HG03575 (cell line): ENCODE measurements at regions not wholly inside any gene's neighbourhood (a gene's known extent, or its start where the extent isn't known, plus 50 kb on each side); places are given as distances from the start of the nearest gene placed in this dataset.
"Not testable (repeated sequence)": the region's sequence is repeated elsewhere in the genome, so short reads cannot be mapped to it uniquely, and the experiment has no call there.

ENCODE experiments used
- ATAC-seq: cut with Tn5 transposase; IDR thresholded peaks from one replicate; pipeline ENCODE4 v1.9.1; 2021; ENCODE audit not compliant: unreplicated experiment, insufficient number of reproducible peaks, low FRiP score; ENCODE audit errors: extremely low read depth

DNA sequence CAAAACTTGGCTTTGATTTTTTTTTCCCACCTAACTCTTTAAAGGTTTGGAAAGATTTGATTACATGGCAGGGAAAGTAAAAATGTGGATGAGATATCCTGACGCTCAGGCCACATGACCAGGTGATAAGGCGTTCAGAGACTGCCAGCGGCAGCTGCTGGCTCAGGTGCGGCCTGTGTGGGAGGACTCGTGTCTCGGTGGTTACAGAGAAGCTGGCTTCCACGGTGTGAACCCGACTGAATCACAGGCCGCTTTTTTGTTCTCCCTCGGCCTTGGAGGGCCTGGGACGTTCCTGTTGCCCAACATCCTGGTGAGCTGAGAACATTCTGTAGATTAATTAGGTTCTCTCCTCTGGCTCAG lies 124.2 kb upstream of the ZNF516 start:
- ATAC-seq, result no peak

DNA sequence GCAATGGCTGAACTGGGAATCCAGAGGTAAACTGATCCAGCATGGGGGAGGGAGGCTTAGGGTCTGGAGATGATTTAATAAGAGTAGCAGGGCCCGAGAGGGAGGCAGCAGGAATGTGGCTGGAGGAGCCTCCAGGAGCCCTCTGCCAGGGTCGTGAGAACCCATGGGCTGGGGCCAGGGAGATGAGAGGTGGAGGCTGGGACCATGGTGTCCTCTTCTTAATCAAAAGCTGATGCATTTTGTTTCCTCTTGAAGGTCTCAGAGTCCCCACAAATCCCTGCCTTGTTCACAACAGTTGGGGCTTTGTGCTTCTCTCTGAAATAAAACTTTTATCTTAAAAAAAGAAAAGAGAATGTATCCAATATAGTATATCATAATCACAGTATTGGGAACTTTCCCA lies 123.7 kb upstream of the ZNF516 start:
- no peak for ATAC-seq

DNA sequence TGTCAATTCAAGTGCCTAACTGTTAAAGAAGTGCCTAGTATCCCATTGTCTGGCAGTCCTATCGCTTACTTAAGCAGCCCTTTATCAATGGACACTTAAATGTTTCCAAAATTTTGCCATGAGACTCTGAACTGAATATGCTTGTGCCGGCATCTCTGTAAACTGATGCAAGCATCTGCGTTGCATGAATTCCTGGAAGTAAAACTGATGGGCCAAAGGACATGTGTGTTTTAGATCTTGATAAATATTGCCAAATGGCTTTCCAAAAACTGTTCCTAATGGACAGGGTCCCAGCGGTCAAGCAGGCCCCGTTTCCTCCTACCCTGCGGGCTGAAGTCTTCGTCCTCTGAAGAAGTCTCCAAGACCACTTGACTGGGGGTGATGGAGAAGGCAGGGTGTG lies 121.3 kb upstream of the ZNF516 start:
- no peak for ATAC-seq

DNA sequence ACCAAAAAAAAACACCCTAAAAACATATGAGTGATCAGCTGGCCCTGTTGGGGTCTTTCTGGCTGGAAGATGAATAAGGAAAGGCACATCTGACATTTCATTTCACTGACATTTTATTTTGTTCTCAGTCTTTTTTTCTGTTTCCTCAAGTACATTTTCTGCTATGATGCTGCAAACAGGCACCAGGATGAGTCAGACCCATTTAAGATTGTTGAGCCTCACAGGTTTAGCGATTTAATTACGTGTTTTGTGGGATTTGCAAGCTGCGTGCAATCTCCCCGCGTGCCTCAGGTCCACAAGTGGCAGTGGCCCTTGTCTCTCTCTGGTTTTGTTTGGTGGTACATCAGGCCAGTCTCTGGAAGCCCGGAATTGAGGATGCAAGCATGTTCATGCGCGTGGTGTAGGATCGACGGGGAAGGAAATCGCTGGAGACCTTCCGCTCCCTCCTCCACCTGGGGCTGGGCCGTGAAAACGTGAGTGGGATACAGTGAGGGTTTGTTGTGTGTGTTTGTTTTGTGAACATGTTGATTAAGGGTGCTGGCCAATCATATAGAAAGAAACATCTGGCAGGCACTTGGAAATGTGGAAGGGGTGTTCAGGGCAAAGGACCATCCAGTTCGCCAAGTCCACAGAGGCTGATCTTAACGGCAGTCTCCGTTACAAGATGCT lies 120.2 kb upstream of the ZNF516 start:
- no peak for ATAC-seq

DNA sequence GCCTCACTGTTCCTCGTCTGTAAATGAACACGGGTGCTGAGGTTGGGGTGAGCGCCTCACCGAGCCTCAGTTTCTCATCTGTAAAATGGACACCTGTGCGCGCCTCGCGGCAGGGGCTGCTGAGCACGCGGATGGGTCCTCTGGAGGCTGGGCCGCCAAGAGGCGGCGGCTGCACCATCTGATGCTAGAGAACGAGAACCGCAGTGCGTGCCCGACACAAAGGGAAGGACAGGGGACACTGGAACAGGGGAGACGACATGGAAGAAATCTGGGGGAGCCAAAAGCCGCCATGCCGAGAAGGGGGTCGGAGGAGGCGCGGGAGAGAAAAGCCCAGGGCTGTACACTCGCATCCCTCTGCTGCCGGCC lies 118.7 kb upstream of the ZNF516 start:
- no peak for ATAC-seq

DNA sequence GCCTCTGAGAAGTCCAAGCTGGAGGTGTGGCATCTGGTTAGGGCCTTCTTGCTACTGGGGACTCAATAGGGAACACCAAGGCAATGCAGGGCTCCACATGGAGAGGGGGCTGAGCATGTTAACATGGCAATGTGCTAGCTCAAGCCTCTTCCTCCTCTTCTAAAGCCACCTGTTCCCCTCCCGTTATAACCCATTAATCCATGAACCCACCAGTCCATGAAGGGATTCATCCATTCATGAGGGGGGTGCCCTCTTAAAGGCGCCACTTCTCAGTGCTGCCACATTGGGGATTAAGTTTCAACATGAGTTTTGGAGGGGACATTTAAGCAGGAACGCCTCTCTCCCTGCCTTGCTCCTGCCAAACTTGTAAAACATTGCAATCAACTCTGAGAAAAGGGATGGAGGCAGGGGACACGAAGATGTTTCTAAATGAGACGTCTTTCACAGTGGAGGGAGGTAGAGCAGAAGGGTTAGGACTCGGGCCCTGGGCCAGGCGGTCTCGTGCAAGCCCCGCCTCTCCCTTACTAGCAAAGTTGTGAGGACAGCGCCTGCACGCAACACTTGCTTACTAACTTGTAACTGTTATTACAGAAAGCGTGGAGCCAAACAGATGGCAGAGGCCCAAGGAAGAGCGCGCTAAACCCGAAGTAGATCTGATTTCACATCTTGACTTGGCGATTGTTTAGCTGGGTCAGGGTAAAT lies 118.2 kb upstream of the ZNF516 start:
- ATAC-seq, result no peak

DNA sequence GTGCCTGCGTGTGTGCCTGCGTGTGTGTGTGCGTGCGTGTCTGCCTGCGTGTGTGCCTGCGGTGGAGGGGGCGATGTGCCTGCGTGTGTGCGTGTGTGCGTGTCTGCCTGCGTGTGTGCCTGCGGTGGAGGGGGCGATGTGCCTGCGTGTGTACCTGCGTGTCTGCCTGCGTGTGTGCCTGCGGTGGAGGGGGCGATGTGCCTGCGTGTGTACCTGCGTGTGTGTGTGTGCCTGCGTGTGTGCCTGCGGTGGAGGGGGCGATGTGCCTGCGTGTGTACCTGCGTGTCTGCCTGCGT lies 116.7 kb upstream of the ZNF516 start:
- not testable (repeated sequence) for ATAC-seq

DNA sequence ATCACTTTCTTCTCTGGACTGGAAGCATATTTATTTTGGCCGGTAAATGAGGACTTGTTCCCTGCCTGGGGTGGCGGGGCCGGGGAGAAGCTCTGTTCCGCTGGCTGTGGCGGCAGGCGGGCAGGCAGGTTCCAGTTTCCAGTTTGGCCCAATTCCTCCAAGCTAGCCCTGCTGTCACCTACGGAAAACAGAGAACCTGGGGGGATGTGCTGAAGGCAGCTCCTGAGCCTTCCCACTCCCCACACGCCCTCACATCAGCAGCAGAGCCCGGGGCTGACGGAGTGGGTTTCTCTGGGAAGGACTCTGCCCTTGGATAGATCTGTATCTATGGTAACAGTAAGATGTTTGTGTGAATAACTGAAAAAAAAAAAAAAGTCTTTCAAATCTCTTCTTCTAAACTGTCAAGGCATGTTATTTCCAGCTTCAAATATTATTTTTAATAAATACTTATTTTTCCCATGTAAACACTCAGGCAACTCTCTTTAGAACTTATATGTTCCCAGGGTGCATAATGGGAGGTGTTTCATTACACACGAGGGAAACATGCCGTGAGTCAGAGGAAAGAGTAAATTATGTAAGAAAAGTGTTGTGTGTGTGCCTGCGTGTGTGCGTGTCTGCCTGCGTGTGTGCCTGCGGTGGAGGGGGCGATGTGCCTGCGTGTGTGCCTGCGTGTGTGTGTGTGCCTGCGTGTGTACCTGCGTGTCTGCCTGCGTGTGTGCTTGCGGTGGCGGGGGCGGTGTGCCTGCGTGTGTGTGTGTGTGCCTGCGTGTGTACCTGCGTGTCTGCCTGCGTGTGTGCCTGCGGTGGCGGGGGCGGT lies 116.1 kb upstream of the ZNF516 start:
- no peak for ATAC-seq

DNA sequence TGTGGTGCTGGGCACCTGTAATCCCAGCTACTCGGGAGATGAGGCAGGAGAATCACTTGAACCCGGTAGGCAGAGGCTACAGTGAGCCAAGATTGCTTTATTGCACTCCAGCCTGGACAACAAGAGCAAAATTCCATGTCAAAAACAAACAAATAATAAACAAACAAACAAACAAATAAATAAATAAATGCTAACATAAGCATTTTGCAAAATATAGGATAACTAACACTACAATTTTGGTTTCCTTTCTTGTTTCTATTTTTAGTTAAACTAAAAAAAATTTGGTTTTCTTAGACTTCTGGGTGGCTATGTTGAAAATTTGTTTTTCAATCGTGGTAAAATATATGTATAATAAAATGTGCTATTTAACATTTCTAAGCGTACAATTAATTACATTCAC lies 115.0 kb upstream of the ZNF516 start:
- ATAC-seq, result no peak

DNA sequence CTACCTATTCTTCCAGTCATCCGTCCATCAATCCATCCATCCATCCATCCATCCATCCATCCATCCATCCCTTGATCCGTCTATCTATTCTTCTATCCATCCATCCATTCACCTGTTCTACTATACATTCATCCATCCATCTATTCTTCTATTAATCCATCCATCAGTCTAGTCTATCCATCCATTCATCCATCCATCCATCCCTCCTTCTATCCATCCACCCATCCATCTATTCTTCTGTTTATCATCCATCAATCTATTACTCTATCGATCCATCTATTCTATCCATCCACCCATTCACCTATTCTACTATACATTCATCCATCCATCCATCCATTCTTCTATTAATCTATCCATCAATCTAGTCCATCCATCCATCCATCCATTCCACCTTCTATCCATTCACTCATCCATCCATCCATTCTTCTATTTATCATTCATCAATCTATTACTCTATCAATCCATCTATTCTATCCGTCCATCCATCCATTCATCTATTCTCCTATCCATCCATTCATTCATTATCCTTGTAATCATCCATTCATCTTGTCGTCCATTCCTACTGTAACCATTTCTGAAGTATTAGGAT lies 110.4 kb upstream of the ZNF516 start:
- no peak for ATAC-seq

DNA sequence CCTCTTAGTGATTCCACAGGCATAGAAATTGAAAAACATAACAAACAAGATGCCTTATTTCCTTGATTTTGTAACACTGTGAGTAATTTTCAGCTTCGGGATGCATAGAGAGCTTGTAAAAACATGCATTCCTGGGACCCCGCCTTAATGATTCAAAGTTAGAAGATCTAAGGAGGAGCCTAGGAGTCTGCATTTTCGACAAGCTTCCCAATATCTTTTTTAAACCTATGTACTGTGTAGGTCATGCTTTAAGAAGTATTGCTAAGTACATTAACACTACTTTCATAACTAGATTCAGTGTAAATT lies 109.8 kb upstream of the ZNF516 start:
- no peak for ATAC-seq

DNA sequence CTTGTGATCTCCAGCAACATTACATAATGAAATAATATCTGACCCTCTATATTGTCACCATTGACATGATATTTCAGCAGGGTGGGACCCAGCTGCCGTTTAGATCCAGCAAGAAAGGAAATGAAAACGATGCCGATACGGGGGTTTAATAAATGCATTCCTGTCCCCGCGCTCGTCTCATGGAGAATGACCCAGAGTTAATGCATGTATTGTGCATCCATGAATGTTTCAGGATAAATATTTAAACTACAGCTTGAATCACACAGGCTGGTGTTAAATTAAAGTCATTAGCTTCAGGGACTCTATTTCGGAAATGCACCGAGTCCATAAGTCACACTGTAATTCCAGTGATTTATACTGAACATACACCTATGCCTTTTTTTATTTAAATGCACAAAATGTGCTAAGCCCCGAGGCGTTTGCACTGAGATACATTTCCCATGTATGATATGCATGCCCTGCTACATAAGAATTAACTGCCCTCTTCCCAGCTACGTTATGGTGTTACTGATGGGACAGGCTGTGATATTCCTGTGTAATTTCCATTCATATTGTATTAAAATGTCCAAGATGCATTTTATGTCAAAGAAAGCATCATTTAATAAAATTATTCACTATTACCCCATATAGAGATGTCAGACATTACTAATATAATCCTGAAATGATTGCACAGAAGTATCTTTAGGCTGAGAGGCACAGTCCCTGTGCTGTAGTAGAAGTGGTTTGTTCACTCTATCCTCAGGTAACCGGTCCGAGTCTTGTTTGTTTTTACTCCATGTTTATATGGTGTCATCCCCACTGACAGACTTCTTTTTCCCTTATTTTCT lies 109.3 kb upstream of the ZNF516 start:
- ATAC-seq, result no peak

DNA sequence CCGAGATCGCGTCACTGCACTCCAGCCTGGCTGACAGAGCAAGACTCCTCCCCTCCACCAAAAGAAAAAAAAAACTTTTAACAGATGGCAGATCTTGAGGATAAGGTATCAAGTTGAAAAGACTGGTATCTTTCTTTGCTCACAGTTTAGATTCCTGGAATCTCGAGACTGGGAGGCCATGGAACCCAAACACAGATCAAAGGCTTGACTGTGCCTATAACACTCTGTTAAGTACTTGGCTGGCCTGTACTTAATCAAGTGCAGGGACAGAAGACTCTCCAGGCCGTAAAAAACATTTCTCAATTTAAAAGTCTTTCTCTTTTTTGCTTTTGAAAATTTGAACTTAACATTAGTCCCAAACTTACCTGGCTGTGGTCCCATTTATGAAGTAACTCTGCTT lies 107.1 kb upstream of the ZNF516 start:
- no peak for ATAC-seq

DNA sequence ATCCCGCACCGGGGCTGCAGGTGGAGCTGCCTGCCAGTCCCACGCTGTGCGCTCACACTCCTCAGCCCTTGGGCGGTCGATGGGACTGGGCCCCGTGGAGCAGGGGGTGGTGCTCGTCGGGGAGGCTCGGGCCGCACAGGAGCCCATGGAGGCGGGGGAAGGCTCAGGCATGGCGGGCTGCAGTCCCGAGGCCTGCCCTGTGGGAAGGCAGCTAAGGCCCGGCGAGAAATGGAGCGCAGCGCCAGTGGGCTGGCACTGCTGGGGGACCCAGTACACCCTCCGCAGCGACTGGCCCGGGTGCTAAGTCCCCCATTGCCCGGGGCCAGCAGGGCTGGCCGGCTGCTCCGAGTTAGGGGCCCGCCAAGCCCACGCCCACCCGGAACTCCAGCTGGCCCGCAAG lies 105.0 kb upstream of the ZNF516 start:
- not testable (repeated sequence) for ATAC-seq

DNA sequence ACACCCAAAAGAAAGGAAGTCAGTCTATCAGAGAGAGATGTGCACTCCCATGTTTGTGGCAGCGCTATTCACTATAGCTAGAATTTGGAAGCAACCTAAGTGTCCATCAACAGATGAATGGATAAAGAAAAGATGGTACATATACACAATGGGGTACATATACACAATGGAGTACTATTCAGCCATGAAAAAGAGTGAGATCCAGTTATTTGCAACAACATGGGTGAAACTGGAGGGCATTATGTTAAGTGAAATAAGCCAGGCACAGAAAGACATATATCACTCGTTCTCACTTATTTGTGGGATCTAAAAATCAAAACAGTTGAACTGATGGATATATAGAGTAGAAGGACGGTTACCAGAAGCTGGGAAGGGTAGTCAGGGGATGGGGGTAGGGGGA lies 99.9 kb upstream of the ZNF516 start:
- ATAC-seq, result no peak

DNA sequence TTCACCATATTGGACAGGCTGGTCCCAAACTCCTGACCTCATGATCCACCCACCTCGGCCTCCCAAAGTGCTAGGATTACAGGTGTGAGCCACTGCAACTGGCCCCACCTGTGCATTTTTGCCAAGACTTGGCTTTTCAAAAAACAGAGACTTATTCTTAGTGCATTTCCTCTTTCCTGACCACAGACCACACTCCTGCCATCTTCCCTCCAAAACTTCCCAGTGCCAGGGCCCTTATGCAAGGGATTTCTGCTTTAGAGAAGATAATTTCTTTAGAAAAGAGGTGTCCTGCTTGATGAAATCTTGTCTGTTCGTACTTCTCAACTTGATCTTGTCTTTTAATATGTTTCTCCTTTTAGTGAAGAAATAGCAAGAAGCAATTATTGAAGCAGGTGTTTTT lies 98.8 kb upstream of the ZNF516 start:
- no peak for ATAC-seq

DNA sequence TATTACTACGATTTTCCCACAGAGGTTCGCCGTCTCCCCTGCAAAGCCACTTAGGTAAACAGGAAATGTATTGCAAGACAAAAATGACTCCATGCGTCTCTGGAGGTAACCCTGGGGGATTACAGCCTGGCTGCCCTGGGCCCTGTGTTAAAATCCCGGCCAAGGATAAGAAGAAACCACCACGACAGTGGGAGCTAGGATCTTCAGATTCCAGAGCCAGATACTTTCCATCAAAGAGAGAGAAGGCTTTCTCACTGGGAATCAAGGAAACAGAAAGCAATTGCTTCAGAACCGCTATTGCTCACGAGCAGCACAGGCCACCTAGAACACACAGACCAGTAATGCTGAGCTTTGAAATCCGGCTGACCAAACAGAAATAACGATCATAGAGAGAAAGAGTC lies 97.9 kb upstream of the ZNF516 start:
- ATAC-seq, result no peak

DNA sequence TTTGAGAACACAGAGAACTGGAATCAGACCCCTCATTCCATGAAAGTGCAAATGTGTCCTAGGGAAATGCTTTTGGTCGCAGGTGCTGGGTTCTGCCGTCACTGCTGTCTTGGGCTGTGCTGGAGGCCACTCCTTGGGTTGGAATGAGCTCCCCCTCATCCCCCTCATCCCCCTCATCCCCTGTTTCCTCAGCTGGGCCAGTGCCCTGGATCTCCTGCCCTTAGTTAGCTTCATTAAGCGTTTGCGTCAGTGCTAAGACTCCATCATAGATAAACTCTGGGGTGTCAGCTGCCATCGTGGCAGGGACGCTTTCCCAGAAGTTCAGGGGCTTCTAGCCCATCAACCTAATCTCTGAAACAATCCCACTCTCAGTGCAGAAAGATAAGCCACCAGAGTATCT lies 97.1 kb upstream of the ZNF516 start:
- no peak for ATAC-seq

DNA sequence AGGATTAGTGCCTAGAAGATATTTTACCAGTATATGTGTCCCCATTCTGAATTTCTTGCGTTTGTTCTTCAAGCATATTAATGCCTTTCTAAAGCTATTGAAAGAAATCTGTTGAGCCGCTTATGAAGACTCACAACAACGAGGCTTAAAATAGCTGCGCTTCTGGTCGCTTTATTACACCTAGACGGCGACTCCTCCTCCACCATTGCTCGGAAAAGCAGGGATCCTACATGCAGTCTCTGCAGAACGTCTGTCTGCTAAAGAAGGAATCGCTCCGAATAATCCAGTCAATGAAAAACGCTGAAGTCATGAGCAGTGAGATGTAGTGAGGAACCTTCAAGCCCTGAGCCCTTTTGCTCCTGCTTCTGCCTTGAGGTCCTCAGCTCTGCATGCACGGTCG lies 94.8 kb upstream of the ZNF516 start:
- no peak for ATAC-seq

DNA sequence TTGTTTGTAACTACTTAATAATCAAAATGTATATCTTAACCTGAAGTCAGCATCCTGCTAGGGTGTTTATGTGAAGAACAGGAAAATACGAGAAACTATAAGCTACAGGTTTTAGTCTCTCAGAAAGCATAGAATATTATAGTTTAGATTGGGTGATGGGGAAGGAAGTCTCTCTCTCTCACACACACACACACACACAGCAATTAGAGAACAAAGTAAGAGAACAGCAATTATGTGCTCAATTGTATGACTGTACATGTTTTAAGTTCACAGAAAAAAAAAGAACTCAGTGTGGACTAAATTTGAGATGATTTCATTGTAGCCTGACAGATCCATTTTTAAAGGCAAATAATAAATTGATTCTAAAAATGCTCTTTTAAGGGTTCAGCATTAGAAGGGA lies 94.3 kb upstream of the ZNF516 start:
- ATAC-seq, result no peak
